Fibroblast of skin of back (primary cell): ENCODE measurements at regions not wholly inside any gene's neighbourhood (a gene's known extent, or its start where the extent isn't known, plus 50 kb on each side); places are given as distances from the start of the nearest gene placed in this dataset.

Source experiments
- DNase-seq: peaks from one replicate; pipeline ENCODE4 v3.0.0-alpha.2; 2013

GRCh38 chr5:175579742-175580432 is 78.0 kb upstream of the HRH2 start:
- no peak for DNase-seq

- DNase-seq = no peak
Measured at GRCh38 chr5:175582697-175583096, 75.2 kb upstream of the HRH2 start.

GRCh38 chr5:175585567-175585966 is 72.3 kb upstream of the HRH2 start:
- no peak for DNase-seq

DNA sequence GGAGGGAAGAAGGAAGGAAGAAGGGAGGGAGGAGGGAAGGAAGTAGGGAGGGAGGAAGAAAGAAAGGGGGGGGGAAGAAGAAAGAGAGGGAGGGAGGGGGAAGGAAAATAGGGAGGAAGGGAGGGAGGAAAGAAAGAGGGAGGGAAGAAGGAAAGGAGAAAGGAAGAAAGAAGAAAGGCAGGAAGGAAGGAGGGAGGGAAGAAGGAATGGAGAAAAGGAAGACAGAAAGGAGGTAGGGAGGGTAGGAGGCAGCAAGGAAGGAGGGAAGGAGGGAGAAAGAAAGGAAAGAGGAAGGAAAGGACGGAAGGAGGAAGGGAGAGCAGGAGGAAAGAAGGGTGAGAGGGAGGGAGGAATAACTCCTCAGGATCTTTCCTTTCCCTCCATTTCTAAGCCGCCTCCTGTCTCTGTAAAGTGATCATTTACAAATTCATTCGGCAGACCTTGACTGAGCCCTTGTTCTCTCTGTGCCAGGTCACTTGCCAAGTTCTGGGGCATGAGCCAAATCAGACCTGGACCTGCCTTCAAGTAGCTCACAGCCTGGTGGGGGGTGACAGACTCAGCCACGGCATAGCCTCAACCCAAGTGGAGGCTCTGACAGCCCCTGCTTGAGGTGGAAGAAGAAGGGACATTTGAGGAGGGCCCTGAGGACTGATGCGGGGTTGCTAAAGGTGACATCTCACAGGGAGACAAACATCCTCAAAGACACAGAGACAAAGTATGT is 69.0 kb upstream of the HRH2 start:
- DNase-seq = no peak

DNA sequence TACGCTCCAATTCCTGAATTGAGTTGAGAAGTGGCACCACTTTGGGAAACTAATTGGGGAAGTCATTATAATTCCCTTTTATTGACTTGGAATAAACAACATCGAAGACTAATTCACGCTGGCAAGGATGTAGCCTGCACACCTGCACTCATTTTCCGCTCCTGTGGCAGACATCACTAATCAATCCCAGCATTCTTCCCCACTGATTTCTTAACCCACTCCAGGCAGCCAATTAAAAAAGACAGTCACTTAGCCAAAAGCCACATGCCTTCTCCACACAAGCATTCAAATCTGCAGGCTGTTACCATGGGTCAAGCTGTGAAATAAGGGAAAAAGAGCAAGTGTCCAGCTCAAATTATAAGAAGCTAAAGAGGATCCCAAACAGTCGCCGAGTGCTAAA is 68.2 kb upstream of the HRH2 start:
- peak; percentile 8 for DNase-seq

DNA sequence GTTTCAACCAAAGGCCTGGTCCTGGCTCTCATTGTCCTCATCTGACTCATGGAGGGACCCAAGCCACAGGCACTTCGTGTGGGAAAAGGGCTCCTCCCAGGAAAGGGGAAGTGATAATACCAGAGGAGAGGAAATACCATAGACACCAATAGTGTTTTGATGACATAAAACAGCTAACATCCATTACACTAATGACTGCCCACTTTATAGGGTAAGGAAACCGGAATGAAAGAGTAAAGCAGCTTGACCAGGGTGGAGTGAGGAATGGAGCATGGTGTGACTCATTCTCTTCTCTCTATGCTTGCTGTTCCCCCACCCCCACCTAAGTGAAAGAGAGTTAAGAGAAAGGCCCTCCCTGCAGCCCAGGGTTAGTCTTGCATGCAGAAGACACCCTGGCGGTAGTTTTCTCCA is 67.4 kb upstream of the HRH2 start:
- peak; percentile 99 for DNase-seq

- DNase-seq = no peak
Measured at GRCh38 chr5:175591293-175591692, 66.6 kb upstream of the HRH2 start.

DNA sequence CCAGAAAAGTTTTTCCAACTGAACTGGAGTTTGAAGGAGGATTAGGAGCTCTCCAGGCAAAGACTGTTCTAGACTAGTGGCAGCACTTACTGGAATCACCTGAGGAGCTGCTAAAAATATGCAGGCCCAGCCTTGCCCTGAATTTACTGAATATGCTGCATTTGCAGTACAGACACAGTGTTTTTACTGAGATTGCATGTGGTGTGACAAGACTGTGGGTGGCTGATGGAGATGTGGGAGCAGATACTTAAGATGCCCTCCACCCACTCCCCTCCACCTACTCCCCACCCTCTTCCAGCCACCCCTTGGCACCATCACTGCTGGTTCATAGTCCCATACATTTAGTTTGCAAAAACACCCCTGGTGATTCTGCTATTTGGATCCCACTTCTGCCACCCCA is 64.1 kb upstream of the HRH2 start:
- no peak for DNase-seq

GRCh38 chr5:175595905-175596304 is 62.0 kb upstream of the HRH2 start:
- DNase-seq = no peak

- no peak for DNase-seq
Measured at GRCh38 chr5:175596761-175597189, 61.1 kb upstream of the HRH2 start.

GRCh38 chr5:175597718-175598117 is 60.2 kb upstream of the HRH2 start:
- DNase-seq = no peak

DNA sequence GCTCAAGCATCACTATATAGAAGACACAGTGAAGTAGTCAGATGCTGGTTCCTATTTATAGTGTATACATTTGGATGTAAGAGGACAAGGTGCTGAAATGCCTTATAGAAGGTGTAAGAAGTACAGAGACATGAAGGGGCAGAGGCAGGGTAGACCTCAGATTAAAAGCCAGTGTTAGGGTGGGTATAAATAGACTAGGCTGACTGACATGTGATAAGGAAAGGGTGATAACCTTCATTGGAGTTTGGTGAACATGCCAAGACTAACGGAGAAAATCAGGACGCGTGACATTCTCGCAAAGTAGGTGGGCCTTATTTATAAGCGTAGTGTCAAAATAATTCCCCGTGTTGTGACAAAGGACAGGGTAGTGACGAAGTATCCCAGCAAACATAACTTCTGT is 59.1 kb upstream of the HRH2 start:
- DNase-seq = no peak

DNA sequence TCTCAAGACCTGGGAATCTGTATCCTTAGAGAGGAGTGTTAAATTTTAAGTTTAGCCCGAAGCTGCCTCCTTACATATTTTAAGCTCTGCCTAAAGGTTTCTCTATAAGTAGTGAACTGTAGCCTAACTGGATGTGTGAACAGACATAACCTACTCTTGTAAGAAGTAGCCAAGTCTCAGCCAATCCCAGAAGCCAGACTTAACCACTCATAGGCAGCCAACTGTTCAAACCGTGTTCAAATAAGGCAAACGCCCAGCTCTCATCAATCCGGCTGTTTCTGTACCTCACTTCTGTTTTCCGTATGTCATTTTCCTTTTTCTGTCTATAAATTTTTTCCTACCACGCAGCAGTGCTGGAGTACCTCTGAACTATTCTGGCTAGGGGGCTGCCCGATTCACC is 58.7 kb upstream of the HRH2 start:
- no peak for DNase-seq

GRCh38 chr5:175603987-175604739 is 53.7 kb upstream of the HRH2 start:
- DNase-seq = no peak

DNA sequence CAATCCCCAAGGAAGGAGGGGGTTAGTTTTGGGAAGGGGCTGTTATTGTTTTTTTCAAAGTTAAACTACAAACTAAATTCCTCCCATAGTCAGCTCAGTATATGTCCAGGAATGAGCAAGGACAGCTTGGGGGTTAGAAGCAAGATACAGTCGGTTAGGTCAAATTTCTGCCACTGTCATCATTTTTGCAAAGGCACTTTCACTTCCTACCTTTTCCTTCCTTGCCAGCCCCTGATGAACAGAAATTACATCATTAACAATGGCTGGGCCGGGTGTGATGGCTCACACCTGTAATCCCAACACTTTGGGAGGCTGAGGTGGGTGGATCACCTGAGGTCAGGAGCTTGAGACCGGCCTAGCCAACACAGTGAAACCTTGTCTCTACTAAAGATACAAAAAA is 51.5 kb upstream of the HRH2 start:
- no peak for DNase-seq
